T-helper 1 cell (primary cell): ENCODE measurements at regions not wholly inside any gene's neighbourhood (a gene's known extent, or its start where the extent isn't known, plus 50 kb on each side); places are given as distances from the start of the nearest gene placed in this dataset.

ENCODE experiments used
- DNase-seq, 5 donors: peaks; one replicate each; pipeline ENCODE4 v3.0.0-alpha.2; 2012 to 2020

GRCh38 chr20:50301165-50301564 is 110.5 kb downstream of the CEBPB start:
- no peak for DNase-seq

- DNase-seq, result no peak
These were observed 111.1 kb downstream of the CEBPB start for GRCh38 chr20:50301712-50302111.

GRCh38 chr20:50302341-50303057 is 111.9 kb downstream of the CEBPB start:
- DNase-seq, result no peak

GRCh38 chr20:50303573-50304500 is 113.2 kb downstream of the CEBPB start:
- no peak for DNase-seq

- no peak for DNase-seq
These were observed 113.8 kb downstream of the CEBPB start for GRCh38 chr20:50304501-50304856.

GRCh38 chr20:50304923-50305635 is 114.4 kb downstream of the CEBPB start:
- DNase-seq, result no peak

- no peak for DNase-seq
These were observed 115.2 kb downstream of the CEBPB start for GRCh38 chr20:50305636-50306477.

GRCh38 chr20:50306478-50307423 is 116.1 kb downstream of the CEBPB start:
- DNase-seq, result no peak

- no peak for DNase-seq
These were observed 117.5 kb downstream of the CEBPB start for GRCh38 chr20:50308166-50308512.

GRCh38 chr20:50308513-50309279 is 118.1 kb downstream of the CEBPB start:
- no peak for DNase-seq

- DNase-seq, result no peak
These were observed 118.7 kb downstream of the CEBPB start for GRCh38 chr20:50309280-50309763.

- no peak for DNase-seq
These were observed 119.4 kb downstream of the CEBPB start for GRCh38 chr20:50309764-50310672.

GRCh38 chr20:50310673-50311051 is 120.0 kb downstream of the CEBPB start:
- no peak for DNase-seq

GRCh38 chr20:50311308-50312001 is 120.8 kb downstream of the CEBPB start:
- no peak for DNase-seq

GRCh38 chr20:50312002-50312681 is 121.5 kb downstream of the CEBPB start:
- no peak for DNase-seq

- DNase-seq, result no peak
These were observed 122.3 kb downstream of the CEBPB start for GRCh38 chr20:50312682-50313521.

- no peak for DNase-seq
These were observed 122.8 kb downstream of the CEBPB start for GRCh38 chr20:50313522-50313820.
